D341Med (cell line): ENCODE measurements at regions not wholly inside any gene's neighbourhood (a gene's known extent, or its start where the extent isn't known, plus 50 kb on each side); places are given as distances from the start of the nearest gene placed in this dataset.

Experiments
- DNase-seq: peaks from one replicate; pipeline ENCODE4 v3.0.0; 2012; ENCODE audit warnings: low spot score

DNA sequence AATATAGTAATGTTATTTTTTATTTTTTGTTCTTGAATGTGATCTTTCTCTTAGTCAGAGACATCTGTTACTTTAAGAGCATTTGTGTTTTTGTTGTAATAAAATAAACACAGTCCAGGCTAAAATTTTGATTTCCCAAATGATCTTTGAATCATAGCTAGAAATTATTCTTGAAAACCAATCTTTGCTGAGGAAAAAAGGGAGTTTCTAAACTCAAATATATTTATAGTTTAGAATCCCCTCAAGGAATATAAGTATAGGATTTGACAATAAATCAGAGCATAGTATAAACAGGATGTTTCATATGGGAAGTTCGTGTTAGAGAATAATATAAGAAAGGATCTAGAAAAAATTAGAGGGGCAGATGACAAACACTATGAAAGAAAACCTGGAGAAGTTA, 118.8 kb upstream of the ADAMTS19 start:
- no peak for DNase-seq

- DNase-seq: no peak
Measured at GRCh38 chr5:129342796-129343195, 117.3 kb upstream of the ADAMTS19 start.

DNA sequence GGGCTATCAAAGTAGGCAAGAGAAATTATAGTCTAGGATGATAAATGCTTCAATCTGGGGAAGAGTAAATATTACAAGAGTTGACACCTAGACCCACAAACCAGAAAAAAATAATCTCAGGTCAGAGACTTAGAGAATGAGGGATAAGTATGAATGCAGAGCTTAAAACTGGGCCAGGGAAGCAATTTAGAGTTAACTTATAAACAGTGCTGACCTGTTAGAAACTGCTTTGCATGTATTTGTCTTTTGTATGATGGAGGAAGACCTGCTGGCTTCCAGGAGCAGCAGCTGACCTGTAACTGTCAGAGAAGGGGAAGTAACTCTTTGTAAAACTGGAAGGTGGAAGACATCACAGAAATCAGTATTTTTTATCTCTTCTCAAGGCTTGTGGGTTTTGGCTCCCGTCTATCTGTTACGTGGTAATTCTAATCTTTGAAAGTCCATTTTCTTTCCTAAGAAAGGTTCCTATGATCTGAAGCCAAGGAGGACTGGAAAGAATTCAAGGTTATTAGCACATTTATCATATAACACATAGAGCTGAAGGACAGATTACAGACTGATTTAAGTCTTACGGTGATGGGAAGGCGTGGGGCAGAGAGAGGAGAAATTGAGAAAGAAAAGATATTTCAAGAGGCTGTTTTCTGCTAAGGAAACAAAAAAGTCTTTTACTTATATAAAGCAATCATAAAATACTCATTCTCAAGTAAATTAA, 114.7 kb upstream of the ADAMTS19 start:
- DNase-seq: no peak

GRCh38 chr5:129356846-129357245, 103.3 kb upstream of the ADAMTS19 start:
- DNase-seq: no peak

DNA sequence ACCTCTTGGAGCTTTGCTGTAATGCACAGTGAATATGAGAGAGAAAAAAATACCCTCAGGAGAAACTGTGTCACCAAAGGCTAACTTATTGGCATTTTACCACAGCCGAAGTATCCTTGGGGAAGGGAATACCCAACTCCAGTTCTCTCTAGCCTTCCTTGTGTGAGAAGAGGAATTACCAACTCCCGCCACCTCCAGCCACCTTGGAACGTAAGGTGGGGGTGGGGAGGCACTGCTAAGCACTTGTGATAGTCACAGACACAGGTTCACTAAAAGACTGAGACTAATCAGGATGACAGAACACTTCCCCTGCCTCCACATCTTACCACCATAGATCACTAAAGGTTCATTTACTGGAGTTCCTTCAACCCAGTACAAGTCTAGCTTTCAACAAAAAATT, 102.0 kb upstream of the ADAMTS19 start:
- DNase-seq: no peak

DNA sequence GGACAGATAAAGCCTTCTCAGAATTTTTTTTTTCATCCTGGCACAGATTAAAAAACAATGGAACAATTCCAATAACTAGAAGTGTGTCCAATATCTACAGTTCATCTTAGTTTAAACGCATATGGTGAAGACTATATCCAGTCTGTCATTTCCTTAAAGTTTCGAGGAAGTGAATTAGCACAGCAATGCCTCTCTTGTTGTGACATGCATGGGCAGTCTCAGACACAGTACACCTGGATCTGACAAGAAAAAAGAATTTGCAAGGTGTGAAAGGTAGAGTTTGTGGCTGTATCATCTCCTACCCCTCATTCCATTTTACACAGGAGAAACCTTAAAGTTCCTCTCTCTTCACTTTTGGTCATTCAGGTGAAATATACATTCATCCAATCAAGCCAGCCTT, 100.6 kb upstream of the ADAMTS19 start:
- no peak for DNase-seq

GRCh38 chr5:129361441-129362025, 98.6 kb upstream of the ADAMTS19 start:
- no peak for DNase-seq

DNA sequence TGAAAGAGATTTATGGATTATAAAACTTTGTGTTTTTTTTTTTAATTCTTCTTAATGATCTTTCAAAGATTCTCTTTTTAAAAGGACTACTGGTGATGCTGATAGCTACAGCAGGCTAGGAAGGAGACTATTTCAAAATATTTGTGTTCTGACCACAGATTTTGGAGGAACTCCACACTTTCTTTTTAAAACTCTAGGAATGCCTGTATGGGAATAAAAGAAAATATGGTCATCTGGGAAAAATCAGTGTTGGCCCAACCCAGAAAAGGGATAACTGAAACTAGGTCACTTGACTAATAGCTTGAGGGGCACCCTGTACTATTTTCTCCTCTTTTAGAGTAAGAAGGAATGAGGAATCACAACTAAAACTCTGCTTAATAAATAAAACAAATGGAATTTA, 97.6 kb upstream of the ADAMTS19 start:
- DNase-seq: no peak

DNA sequence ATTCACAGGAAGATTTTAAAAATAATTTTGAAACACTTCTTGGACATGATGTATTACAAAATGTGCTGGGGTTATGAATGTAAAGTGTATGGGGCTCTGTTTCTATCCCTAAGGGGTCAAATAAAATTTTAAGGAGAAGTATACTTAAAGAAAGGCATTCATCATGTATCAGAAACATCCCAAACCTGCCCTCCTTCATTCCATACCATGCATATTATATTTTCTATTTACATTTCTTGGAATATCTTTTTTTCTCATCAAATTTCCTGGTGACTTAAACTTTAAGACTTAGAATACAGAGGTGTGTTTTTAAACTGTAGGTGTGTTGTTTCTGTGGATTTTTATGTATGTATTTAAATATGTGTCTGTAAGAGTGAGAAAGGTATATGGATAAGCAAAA, 96.1 kb upstream of the ADAMTS19 start:
- no peak for DNase-seq

GRCh38 chr5:129367883-129368282, 92.2 kb upstream of the ADAMTS19 start:
- no peak for DNase-seq

GRCh38 chr5:129372025-129372424, 88.1 kb upstream of the ADAMTS19 start:
- no peak for DNase-seq

- no peak for DNase-seq
Measured at GRCh38 chr5:129377504-129377903, 82.6 kb upstream of the ADAMTS19 start.

- DNase-seq: no peak
Measured at GRCh38 chr5:129378961-129379360, 81.1 kb upstream of the ADAMTS19 start.

DNA sequence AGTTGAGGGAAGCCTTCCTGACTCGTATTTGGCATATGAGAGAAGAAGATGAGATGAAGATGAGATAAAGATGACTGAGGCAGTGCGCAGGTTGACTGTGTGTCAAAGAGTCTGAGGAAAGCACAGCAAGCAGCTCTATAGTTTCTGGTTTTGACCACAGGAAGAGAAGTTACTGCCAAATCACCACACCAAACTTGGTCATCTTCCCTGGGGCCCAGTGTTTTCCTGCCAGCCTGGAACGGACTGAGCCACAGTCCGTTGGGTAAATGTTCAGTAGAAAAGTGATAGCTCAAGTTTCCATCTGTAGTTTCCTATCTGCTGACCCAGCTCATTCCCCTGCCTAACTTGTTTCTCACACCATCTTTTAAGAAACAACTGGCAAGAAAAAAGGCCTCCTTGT, 80.7 kb upstream of the ADAMTS19 start:
- DNase-seq: no peak

- DNase-seq: no peak
Measured at GRCh38 chr5:129382921-129383672, 77.0 kb upstream of the ADAMTS19 start.

DNA sequence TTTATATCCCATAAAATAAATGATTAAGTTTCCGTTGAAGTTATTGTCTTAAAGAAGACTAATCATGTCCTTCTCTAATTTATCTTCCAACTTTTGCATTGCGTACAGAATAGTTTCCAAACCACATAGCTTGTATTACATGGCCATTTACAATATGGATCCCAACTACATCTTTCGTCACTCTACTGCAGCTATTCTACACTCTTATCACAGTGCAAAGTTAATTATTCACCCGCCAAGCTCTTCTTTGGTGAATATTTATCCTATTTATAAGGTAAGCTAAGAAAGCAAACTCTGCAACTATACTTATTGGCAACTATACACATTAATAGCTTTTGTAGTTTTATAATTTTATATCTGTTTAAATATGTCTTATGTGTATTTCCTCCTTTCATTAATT, 75.9 kb upstream of the ADAMTS19 start:
- DNase-seq: no peak

- DNase-seq: no peak
Measured at GRCh38 chr5:129384736-129385135, 75.4 kb upstream of the ADAMTS19 start.

DNA sequence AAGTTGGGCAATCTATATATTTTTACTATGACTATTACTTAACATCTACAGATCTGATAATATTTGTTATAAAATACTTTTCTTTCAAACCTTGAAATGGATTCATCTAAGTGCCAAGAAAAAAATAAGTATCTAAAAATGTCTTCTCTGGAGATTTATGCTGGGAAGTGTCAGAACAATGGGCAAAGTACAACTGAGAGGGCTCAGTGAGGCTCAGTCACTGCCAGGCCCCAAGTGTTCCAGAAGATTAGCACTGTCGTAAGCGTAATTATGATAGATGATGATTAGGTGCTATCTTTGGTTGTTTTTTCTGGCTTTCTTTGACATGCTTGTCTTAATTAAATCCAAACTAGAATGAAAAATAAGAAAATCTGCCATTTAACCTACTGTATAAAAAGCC, 72.2 kb upstream of the ADAMTS19 start:
- peak; percentile 27 for DNase-seq

GRCh38 chr5:129392681-129393080, 67.4 kb upstream of the ADAMTS19 start:
- no peak for DNase-seq

- no peak for DNase-seq
Measured at GRCh38 chr5:129395247-129395646, 64.9 kb upstream of the ADAMTS19 start.

DNA sequence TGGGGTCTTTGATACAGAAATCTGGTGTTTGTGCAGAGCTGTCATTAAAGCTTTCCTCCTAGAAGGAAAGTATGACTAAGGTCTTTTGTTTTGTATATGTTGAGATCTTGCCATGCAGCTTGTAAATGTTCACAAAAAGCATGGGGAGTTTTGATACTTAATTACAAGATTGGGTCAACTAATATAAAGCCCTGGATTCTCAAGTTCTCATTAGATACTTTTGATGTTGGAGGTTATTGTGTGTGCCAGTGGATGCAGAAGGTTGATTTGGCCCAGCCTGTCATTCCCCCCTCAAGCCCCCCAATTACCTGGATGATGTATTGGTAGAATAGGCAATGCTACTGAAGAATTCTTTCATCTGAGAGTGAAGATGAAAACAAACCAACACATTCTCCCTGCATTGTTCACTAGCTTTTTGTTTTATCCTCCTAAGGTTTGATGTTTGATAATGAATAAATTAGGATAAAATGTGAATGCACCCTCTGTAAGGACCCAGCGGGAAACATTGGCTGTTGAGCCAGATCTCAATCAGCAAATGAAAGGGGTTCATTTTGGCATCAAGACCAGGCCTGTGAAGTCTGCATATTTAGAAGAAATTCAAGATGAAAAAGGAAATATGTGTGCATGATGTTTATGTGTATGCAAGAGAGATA, 61.9 kb upstream of the ADAMTS19 start:
- no peak for DNase-seq

DNA sequence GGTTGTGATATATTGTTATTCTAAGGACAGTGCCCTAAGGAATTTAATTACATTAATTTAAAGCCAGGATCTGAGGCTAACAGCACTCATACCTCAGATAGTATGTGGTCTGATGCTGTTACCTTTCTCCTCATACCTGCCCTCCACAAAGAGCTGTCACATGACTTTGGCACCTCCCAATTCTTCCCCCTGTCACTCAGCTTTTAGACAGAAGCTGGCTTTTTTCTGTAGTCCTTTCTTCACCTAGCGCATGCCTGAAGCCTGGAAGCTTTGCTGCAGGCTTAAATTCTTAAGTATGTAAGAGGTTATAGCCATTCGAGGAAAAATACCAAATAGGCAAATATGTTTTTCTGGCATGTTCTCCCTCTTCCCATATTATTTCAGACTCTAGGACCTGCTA, 61.0 kb upstream of the ADAMTS19 start:
- DNase-seq: no peak

GRCh38 chr5:129400395-129400983, 59.6 kb upstream of the ADAMTS19 start:
- DNase-seq: no peak
